ENCODE measurements at regions not wholly inside any gene's neighbourhood (a gene's known extent, or its start where the extent isn't known, plus 50 kb on each side); places are given as distances from the start of the nearest gene placed in this dataset.

- no peak for DNase-seq (ENCODE audit: low read depth)
- TF ChIP-seq CTCF (conservative IDR thresholded peaks at IDR 0.05; ENCODE audit: low read depth, low read length): no peak
- H3K4me3 ChIP-seq (ENCODE audit: low read depth, low read length): no peak overlapping the region
Observed at GRCh38 chr12:40451661-40452060, 226.9 kb downstream of the LRRK2 start.

- no peak for DNase-seq (ENCODE audit: low read depth)
- H3K4me3 ChIP-seq (ENCODE audit: low read depth, low read length): no peak overlapping the region
- no peak for TF ChIP-seq CTCF (conservative IDR thresholded peaks at IDR 0.05; ENCODE audit: low read depth, low read length)
Observed at GRCh38 chr12:40464121-40464520, 228.1 kb upstream of the CNTN1 start.

GRCh38 chr12:40469736-40470135, 222.5 kb upstream of the CNTN1 start:
- DNase-seq (ENCODE audit: low read depth): no peak
- H3K4me3 ChIP-seq (ENCODE audit: low read depth, low read length): no peak overlapping the region
- TF ChIP-seq CTCF (conservative IDR thresholded peaks at IDR 0.05; ENCODE audit: low read depth, low read length): no peak

- no peak overlapping the region for H3K4me3 ChIP-seq (ENCODE audit: low read depth, low read length)
- no peak for TF ChIP-seq CTCF (conservative IDR thresholded peaks at IDR 0.05; ENCODE audit: low read depth, low read length)
- DNase-seq (ENCODE audit: low read depth): no peak
Observed at GRCh38 chr12:40473962-40474361, 218.3 kb upstream of the CNTN1 start.

GRCh38 chr12:40474630-40475029, 217.6 kb upstream of the CNTN1 start:
- DNase-seq (ENCODE audit: low read depth): no peak
- H3K4me3 ChIP-seq (ENCODE audit: low read depth, low read length): no peak overlapping the region
- TF ChIP-seq CTCF (conservative IDR thresholded peaks at IDR 0.05; ENCODE audit: low read depth, low read length): no peak

- TF ChIP-seq CTCF (conservative IDR thresholded peaks at IDR 0.05; ENCODE audit: low read depth, low read length): no peak
- no peak for DNase-seq (ENCODE audit: low read depth)
- H3K4me3 ChIP-seq (ENCODE audit: low read depth, low read length): no peak overlapping the region
Observed at GRCh38 chr12:40499856-40500255, 192.4 kb upstream of the CNTN1 start.

GRCh38 chr12:40502322-40502721, 189.9 kb upstream of the CNTN1 start:
- TF ChIP-seq CTCF (conservative IDR thresholded peaks at IDR 0.05; ENCODE audit: low read depth, low read length): no peak

More at GRCh38 chr12:40502322-40502721, 189.9 kb upstream of the CNTN1 start:
- no peak overlapping the region for H3K4me3 ChIP-seq (ENCODE audit: low read depth, low read length)
- DNase-seq (ENCODE audit: low read depth): no peak
